ENCODE measurements at regions not wholly inside any gene's neighbourhood (a gene's known extent, or its start where the extent isn't known, plus 50 kb on each side); places are given as distances from the start of the nearest gene placed in this dataset.

DNA sequence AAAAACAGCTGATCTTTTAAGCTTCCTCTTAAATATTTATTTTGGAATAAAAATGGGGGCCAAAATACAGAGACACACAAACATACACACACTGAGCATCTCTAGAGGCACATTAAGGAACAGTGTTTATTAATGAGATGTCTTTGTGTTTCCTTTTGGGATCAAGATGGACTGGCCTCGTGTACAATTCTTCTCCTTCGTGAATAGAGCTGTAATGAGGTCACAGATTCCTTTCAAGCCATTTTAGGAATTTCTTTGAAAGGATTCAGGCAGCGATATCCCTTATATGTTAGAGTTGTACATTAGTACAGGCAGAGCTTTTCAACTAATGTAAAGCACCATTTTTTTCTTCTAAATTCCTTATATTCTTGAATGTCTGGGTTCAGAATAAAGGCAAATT lies 295.7 kb downstream of the CHRM3 start:
- DNase-seq (ENCODE audit: low read depth) = no peak

DNA sequence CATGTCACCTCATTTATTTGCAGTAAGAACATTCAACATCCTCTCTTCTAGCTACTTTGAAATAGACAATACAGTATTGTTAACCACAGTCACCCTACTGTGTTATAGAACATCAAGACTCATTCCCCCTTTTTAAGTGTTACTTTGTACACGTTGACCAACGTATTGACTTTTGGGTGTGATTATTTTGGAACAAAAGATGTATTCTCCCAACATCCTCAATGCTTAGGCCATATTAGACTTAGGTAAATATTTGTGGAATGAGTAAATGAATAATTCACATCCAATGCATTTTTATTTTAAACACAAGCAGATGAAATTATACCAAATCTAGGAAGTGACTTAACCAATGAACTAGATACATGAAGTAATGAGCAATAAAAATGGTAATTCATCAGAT lies 296.6 kb downstream of the CHRM3 start:
- DNase-seq (ENCODE audit: low read depth) = no peak

GRCh38 chr1:239686386-239686785 lies 300.0 kb downstream of the CHRM3 start:
- DNase-seq (ENCODE audit: low read depth) = no peak

GRCh38 chr1:239696317-239696716 lies 309.9 kb downstream of the CHRM3 start:
- DNase-seq (ENCODE audit: low read depth) = no peak

DNA sequence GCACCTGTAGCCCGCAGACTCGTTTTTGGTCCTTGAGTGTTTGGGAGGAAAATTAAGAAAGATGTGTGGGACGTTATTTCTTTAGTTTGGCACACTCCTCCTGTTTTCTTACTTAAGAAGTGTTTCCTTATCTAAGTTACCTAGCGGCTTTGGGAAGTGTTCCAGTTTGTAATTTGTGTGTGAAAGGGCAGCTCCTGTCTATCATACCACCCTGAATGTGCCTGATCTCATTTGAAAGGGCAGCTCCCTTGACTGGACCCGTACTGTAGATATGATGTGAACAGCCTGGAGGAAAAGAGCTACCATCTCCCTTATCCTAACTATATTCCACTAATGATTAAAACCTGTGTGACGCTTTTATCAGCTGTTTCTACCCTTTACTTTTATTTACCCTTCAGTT lies 314.3 kb downstream of the CHRM3 start:
- DNase-seq (ENCODE audit: low read depth) = no peak

DNA sequence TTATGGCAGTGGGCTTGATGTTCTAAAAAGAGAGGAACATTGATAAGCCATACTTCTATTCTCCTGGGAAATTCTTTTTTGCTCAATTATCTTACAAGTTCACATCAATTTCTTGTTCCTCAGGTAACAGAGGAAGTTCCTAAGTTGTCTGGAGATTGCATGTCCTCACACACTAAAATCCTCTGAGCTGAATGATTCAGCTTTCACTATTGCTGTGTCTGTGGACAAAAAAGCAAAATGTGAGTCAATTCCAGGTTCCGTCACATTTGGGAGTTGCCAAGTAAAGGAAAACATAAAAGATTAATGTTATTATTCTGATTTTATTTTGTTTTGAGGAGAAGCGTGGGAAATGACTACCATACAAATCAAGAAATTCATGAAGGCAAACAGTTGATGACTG lies 316.7 kb downstream of the CHRM3 start:
- no peak for DNase-seq (ENCODE audit: low read depth)

- DNase-seq (ENCODE audit: low read depth) = no peak
Measured at GRCh38 chr1:239706245-239706892, 320.0 kb downstream of the CHRM3 start.

DNA sequence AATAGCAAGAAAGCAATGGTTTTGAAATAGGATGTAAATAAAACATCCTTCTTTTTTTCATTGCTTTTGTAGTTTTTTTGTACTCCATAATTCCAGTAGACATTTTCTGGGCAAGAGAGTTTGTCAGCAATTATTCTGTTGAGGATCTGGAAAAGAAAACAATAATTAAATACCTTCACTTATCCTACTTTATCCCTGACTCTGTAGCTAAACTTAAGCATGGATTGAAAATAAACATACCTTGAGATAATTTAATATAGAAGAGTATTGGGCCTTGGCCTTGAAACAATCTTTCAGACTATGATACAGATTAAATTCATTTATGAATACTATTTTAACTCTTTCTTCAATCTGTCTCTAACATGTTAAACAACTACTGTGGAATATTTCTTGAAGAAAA lies 321.2 kb downstream of the CHRM3 start:
- no peak for DNase-seq (ENCODE audit: low read depth)

GRCh38 chr1:239708622-239709021 lies 322.3 kb downstream of the CHRM3 start:
- DNase-seq (ENCODE audit: low read depth) = no peak

DNA sequence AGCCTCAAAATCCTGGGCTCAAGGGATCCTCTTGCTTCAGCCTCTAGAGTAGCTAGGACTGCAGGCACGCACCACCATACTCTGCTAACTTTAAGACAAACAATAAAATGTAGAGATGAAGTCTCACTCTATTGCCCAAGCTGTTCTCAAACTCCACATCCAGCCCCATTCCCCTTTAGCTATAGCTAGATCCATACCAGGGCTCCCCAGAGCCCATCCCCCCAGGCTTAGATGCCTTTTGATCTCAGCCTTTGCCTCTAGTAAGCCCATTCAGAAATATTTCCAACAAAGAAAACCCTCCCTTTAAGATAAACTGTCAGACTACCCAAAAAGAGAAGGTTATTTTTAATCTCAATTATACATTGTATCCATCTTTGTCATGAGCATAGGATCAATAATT lies 325.4 kb downstream of the CHRM3 start:
- DNase-seq (ENCODE audit: low read depth) = no peak

- DNase-seq (ENCODE audit: low read depth) = no peak
Measured at GRCh38 chr1:239717097-239717917, 330.9 kb downstream of the CHRM3 start.

DNA sequence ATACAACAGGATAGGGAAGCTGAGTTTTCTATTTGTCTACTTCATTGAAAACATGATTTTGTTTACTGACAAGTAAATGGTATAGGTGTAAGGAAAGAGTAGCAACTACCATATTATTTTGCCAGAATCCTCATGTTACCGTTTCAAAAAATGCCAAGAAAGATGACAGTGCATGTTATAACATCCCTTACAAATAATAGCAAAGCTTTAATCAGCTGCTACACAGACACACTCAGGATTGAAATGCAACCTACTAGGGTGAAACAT lies 331.5 kb downstream of the CHRM3 start:
- DNase-seq (ENCODE audit: low read depth) = no peak

GRCh38 chr1:239718571-239718970 lies 332.2 kb downstream of the CHRM3 start:
- DNase-seq (ENCODE audit: low read depth) = no peak

GRCh38 chr1:239718997-239719628 lies 332.7 kb downstream of the CHRM3 start:
- DNase-seq (ENCODE audit: low read depth) = no peak

DNA sequence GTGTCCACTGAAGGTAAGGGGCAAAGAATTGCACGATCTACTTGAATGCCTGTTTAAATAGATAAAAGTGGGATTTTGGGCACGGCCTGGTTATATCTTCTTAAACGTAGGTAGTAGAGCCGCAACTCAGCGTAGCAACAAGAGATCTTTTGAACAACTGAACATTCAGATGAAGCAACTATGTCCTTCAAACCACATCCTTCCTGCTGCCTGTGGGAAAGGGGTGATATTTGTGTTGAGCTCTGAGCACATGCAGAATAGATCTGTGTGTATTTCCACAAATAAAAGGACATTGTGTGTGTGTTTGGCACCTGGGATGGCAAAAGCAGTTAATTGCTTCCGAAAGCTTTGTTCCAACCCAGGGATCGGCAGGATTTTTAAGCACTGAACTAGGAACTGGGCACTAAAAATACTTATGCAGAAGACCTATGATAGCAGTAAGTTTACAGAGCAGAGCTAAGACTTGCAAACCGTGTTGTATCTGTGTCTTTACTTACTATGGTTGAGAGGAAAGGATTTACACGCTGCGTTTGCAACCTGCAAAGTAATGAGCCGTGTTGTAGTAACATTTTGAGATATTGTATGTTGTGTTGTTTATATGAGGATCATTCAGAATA lies 333.4 kb downstream of the CHRM3 start:
- peak; percentile 23 for DNase-seq (ENCODE audit: low read depth)

DNA sequence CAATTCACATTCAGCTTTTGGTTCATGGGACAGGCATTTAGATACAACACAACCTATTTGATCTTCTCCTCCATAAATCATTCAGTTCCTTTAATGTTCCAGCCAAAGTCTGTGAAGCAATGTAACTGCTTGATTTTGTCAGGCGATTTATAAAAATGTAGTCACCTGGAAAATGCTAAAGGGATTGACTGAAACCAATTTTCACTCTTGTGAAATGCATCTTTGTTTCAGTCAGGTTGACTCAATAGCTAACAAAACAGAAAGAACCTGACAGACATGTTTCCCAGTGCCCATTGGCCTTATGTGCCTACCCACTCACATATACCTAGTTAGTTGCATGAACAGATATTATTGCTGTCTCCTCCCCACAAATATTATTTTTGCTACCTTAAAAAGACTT lies 335.7 kb downstream of the CHRM3 start:
- DNase-seq (ENCODE audit: low read depth) = no peak

GRCh38 chr1:239723776-239724367 lies 337.5 kb downstream of the CHRM3 start:
- DNase-seq (ENCODE audit: low read depth) = no peak

DNA sequence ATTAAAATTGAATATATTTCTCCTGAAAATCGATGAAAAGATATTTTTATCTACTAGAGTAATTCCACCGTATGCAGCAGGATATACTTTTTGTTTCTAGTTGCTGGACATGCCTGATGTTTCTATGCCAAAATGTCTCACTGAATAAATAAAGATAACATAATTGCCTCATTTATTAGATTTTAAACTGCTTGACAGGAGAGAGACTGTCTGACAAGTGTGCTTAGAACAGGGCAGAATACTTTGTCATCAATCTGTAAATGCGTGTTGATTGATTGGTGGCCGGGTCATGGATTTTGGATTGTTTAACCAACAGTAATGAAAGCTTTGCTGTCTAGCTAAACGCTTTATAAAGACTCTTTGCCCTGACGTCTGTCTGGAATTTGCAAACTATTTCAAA lies 339.0 kb downstream of the CHRM3 start:
- no peak for DNase-seq (ENCODE audit: low read depth)

- DNase-seq (ENCODE audit: low read depth) = no peak
Measured at GRCh38 chr1:239725933-239726332, 339.6 kb downstream of the CHRM3 start.

DNA sequence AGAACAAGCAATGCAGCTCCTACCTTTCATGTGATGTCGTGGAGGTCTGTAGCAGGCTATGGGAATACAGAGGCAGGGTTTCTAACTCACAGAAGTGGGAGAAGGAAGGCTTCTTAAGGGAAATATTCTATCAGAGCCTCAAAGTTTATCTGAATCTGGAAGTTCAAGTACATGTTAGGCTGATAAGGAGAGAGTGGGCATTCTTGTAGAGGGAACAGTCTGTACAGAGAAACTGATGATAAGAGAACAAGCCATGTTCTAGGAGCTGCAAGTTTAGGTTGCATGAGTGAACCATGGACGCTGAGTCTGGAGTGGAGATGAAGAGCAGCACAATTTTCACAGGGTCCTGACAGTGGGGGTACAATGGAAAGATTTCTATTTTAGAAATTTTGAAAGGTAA lies 344.0 kb downstream of the CHRM3 start:
- DNase-seq (ENCODE audit: low read depth) = no peak

DNA sequence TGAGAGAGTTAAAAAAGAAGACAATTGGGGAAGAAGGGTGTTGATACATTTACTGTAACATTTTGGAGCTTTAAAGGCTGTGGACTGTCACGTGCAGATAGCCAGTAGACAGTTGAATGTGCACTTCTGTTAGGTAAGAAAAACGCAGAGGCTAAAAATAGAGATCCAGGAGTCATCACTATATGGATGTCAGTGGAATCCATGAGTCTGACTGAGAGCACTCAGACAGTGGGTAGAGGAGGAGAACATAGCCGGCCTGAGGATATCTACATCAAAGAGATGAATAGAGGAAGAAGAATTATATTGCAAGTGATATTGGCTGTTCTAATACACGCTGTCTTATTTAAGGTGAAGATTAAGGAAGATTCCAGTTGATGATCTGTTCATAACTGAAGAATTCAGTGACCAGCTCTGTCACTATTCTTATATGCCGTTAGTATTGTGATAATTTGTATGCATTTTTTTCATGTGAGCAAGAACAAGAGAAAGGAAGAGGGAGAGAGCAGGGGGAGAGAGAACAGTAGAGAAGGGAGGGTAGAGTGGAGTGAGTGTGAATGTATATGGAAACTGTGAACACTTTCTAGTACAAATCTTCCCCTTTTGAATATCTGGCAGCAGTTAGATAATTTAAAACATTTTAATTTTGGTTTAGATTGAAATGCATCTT lies 344.8 kb downstream of the CHRM3 start:
- DNase-seq (ENCODE audit: low read depth) = no peak

- no peak for DNase-seq (ENCODE audit: low read depth)
Measured at GRCh38 chr1:239732770-239733169, 346.4 kb downstream of the CHRM3 start.
